K562 (cell line): ENCODE measurements at regions not wholly inside any gene's neighbourhood (a gene's known extent, or its start where the extent isn't known, plus 50 kb on each side); places are given as distances from the start of the nearest gene placed in this dataset.

Experiments used
- ATAC-seq: fragments of 200-7000 bp; cut with Tn5 transposase; 3 replicates; pipeline ENCODE4 v1.9.1; 2020; ENCODE audit warnings: moderate library complexity
- BruUV-seq: library from RNA; stranded (reverse); fragments of 400-500 nt; replicated peaks from 2 replicates; lab custom pipeline; 2021; lab: Mats Ljungman, UMichigan
- CTCF ChIA-PET: fragments of 300-600 bp; formaldehyde crosslinking; extraction: SDS; loops from one replicate; lab custom pipeline; 2021; ENCODE audit warnings: low intra/inter-chr PET ratio; lab: Yijun Ruan, JAX
- POLR2A ChIA-PET: fragments of 300-600, 350-650 bp; sonication (Branson Sonifier 250); formaldehyde crosslinking; extraction: SDS; loops from one replicate; lab custom pipeline; 2021; ENCODE audit warnings: antibody characterized with exemption, inconsistent platforms; lab: Yijun Ruan, JAX
- DNase-seq, 4 experiments: peaks; one replicate each; pipeline versions ENCODE4 v3.0.0 to v3.0.0-alpha.2; 2011 to 2018; ENCODE audit warnings: low spot score in 3 of 4, mixed read lengths in 3 of 4; ENCODE audit errors: extremely low read depth in 1 of 4
- FAIRE-seq: peaks from 2 replicates; lab custom pipeline; 2011; peaks lifted over from hg19 to GRCh38; lab: Jason Lieb, UNC
- H2AFZ ChIP-seq: 2 replicates; pipeline ENCODE4 v1.6.0; 2011; ENCODE audit warnings: low read depth, low read length, control low read depth, inconsistent platforms
- H3K27ac ChIP-seq: fragments of 200-600 bp; 3 replicates; pipeline ENCODE4 v1.8.0; 2011; ENCODE audit warnings: low read depth, mild to moderate bottlenecking, control low read depth, inconsistent platforms, low read length, moderate library complexity, mixed read lengths; ENCODE audit errors: extremely low read depth
- H3K27me3 ChIP-seq, 2 experiments: fragments of 300-600 bp in 1 of 2; 2 replicates in 1 of 2; 3 replicates in 1 of 2; pipeline versions ENCODE4 v1.6.0 to v1.8.0; 2011; ENCODE audit warnings: inconsistent platforms in 2 of 2, low read length in 2 of 2, mild to moderate bottlenecking in 1 of 2, mixed read lengths in 1 of 2, moderate library complexity in 1 of 2; ENCODE audit not compliant: control insufficient read depth in 2 of 2, insufficient read depth in 2 of 2
- H3K36me3 ChIP-seq: fragments of 300-600 bp; 3 replicates; pipeline ENCODE4 v1.8.0; 2011; ENCODE audit warnings: mild to moderate bottlenecking, low read length, inconsistent platforms; ENCODE audit not compliant: control insufficient read depth, insufficient read depth
- H3K4me1 ChIP-seq, 2 experiments: fragments of 200-600 bp in 1 of 2; replicated peaks in 1 of 2; 2 replicates in 1 of 2; 3 replicates in 1 of 2; pipeline versions ENCODE4 v1.5.1 to v1.8.0; 2011; ENCODE audit warnings: inconsistent platforms in 2 of 2, low read length in 2 of 2, mild to moderate bottlenecking in 1 of 2, mixed read lengths in 1 of 2, moderate library complexity in 1 of 2; ENCODE audit not compliant: control insufficient read depth in 2 of 2, insufficient read depth in 2 of 2
- H3K4me2 ChIP-seq: 2 replicates; pipeline ENCODE4 v1.6.1; 2011; ENCODE audit warnings: low read length, control low read depth, inconsistent platforms, mixed read lengths; ENCODE audit not compliant: insufficient read depth
- H3K4me3 ChIP-seq: fragments of 200-600 bp; sonication (generic), shearing (Covaris generic); 2 replicates; pipeline ENCODE4 v1.5.1; 2016; ENCODE audit warnings: control low read depth, inconsistent platforms
- H3K79me2 ChIP-seq: fragments of 200-600 bp; 3 replicates; pipeline ENCODE4 v1.8.0; 2011; ENCODE audit warnings: low read length, inconsistent platforms; ENCODE audit not compliant: control insufficient read depth, insufficient read depth
- H3K9ac ChIP-seq, 2 experiments: 2 replicates each; pipeline versions ENCODE4 v1.6.0 to v1.6.1; 2011; ENCODE audit warnings: low read depth in 2 of 2, low read length in 2 of 2, control low read depth in 1 of 2, inconsistent platforms in 1 of 2, mild to moderate bottlenecking in 1 of 2, mixed read lengths in 1 of 2; ENCODE audit not compliant: insufficient read depth in 1 of 2
- H3K9me1 ChIP-seq: one replicate; pipeline ENCODE4 v1.6.0; 2011; ENCODE audit warnings: inconsistent platforms, mild to moderate bottlenecking, low read length, moderate library complexity; ENCODE audit not compliant: control insufficient read depth, insufficient read depth
- H3K9me3 ChIP-seq: replicated peaks from 2 replicates; pipeline ENCODE4 v1.5.1; 2011; ENCODE audit warnings: low read depth, low read length, inconsistent platforms; ENCODE audit not compliant: control insufficient read depth, insufficient read depth
- H4K20me1 ChIP-seq: replicated peaks from 2 replicates; pipeline ENCODE4 v1.6.1; 2011; ENCODE audit warnings: low read length, inconsistent platforms, mixed read lengths; ENCODE audit not compliant: control insufficient read depth, insufficient read depth
- ARID1B ChIP-seq: fragments of 450-650 bp; IDR thresholded peaks from 2 replicates; pipeline ENCODE4 v1.6.1; 2016; ENCODE audit warnings: antibody characterized with exemption, mild to moderate bottlenecking, inconsistent platforms
- CBFA2T3 ChIP-seq: fragments of 450-650 bp; IDR thresholded peaks from 2 replicates; pipeline ENCODE4 v1.6.1; 2017
- ELK3 ChIP-seq: fragments of 450-650 bp; formaldehyde crosslinking; IDR thresholded peaks from 2 replicates; pipeline ENCODE4 v1.4.0; 2020; ENCODE audit warnings: mild to moderate bottlenecking
- FOXA3 ChIP-seq, 2 experiments: fragments of 450-650 bp in 1 of 2; sonication (generic) in 1 of 2; formaldehyde crosslinking; IDR thresholded peaks in 1 of 2; conservative IDR thresholded peaks in 1 of 2; 2 replicates each; pipeline versions ENCODE4 v1.4.0 to v1.8.0; 2020 to 2022; ENCODE audit warnings: mild to moderate bottlenecking in 2 of 2, missing genetic modification reagents in 1 of 2
- GATAD2B ChIP-seq: fragments of 450-650 bp; IDR thresholded peaks from 2 replicates; pipeline ENCODE4 v1.6.1; 2017; ENCODE audit warnings: mild to moderate bottlenecking, borderline replicate concordance
- MEIS2 ChIP-seq: fragments of 450-650 bp; IDR thresholded peaks from 2 replicates; pipeline ENCODE4 v1.6.1; 2014; ENCODE audit warnings: mild to moderate bottlenecking; ENCODE audit not compliant: partially characterized antibody
- REST ChIP-seq, 2 experiments: fragments of 450-650 bp; formaldehyde crosslinking in 1 of 2; IDR thresholded peaks; 2 replicates each; pipeline versions ENCODE4 v1.4.0 to v1.6.1; 2014 to 2020; ENCODE audit warnings: mild to moderate bottlenecking in 2 of 2, borderline replicate concordance in 1 of 2, low read depth in 1 of 2
- SNIP1 ChIP-seq: fragments of 450-650 bp; IDR thresholded peaks from 2 replicates; pipeline ENCODE4 v1.7.1; 2017; ENCODE audit warnings: low read depth, mild to moderate bottlenecking
- ZNF121 ChIP-seq: sonication (generic); formaldehyde crosslinking; conservative IDR thresholded peaks from 2 replicates; pipeline ENCODE4 v1.8.0; 2022; ENCODE audit warnings: missing genetic modification reagents
- ZNF551 ChIP-seq: fragments of 250-450 bp; sonication (Bioruptor Pico); IDR thresholded peaks from 2 replicates; pipeline ENCODE4 v1.5.0; 2021; ENCODE audit warnings: mild to moderate bottlenecking, moderate library complexity
- ZNF586 ChIP-seq: fragments of 450-650 bp; formaldehyde crosslinking; conservative IDR thresholded peaks from 2 replicates; pipeline ENCODE4 v1.4.0; 2020; ENCODE audit warnings: mild to moderate bottlenecking, moderate library complexity
- ZNF785 ChIP-seq: fragments of 250-450 bp; sonication (Bioruptor Pico); IDR thresholded peaks from 2 replicates; pipeline ENCODE4 v1.4.0; 2020; ENCODE audit warnings: mild to moderate bottlenecking
- WGBS: fragments of 100-300 bp; shearing (Covaris generic); methylation state at CpG from one replicate; pipeline ENCODE4 v1.1.6; 2016; ENCODE audit warnings: low coverage, mixed read lengths; ENCODE audit not compliant: insufficient coverage; ENCODE audit errors: missing lambda C conversion rate; 5-methylcytosine and 5-hydroxymethylcytosine counted together
- in situ Hi-C: fragments of 300-500 bp; cut with MboI; formaldehyde crosslinking; loops from 4 replicates; pipeline ENCODE4 v1.15.0; 2018; ENCODE audit warnings: inconsistent platforms, mixed read lengths
- intact Hi-C: fragments of 100-400 bp; cut with micrococcal nuclease; formaldehyde crosslinking; loops from 2 replicates; pipeline ENCODE4 v1.14.2; 2022

- ChIA-PET CTCF (interaction anchor here (0.7 to 2.1 kb wide), 3 partner anchors 12 to 173 kb away, joined by 3 to 13 read pairs (median 4); no protein-coding TSS in a partner anchor), POLR2A (interaction anchor here (0.7 kb wide), 1 partner anchor 59 kb away, joined by 3 read pairs; no protein-coding TSS in a partner anchor)
- no peaks in the 10 kb centered on the region for H3K9me1 ChIP-seq
- peak overlapping the region; percentile 13; the same call in 1 of the 3 replicates for H3K27ac ChIP-seq
- H3K27me3 ChIP-seq = no peaks in the 10 kb centered on the region
- H3K9me3 ChIP-seq = no peaks in the 10 kb centered on the region
- peak overlapping the region; percentile 84 for H2AFZ ChIP-seq
- H3K36me3 ChIP-seq = no peaks in the 10 kb centered on the region
- no peaks in the 10 kb centered on the region for H3K79me2 ChIP-seq
- BruUV-seq = no TSS peak
- peak; percentile 80 for ATAC-seq
- H3K9ac ChIP-seq = no peak overlapping the region
- 0% methylated on average over 6 of the region's 6 CpGs for WGBS
- DNase-seq = peak; percentile 61 to 88 (median 66)
- H4K20me1 ChIP-seq = no peaks in the 10 kb centered on the region
- in situ Hi-C loops (loop anchor here (5.0 kb wide), 2 partner anchors 53 to 173 kb away; no protein-coding TSS in a partner anchor), intact Hi-C loops (loop anchor here (1.0 to 5.0 kb wide), 2 partner anchors 58 to 119 kb away; no protein-coding TSS in a partner anchor)
- H3K4me2 ChIP-seq = no peak overlapping the region
- FAIRE-seq = peak; percentile 96
- peaks cover 13 to 54% of the 10 kb centered on the region in 2 experiments; a peak in 4 of 5 replicates for H3K4me1 ChIP-seq
- H3K4me3 ChIP-seq = no peak overlapping the region
- TF ChIP-seq FOXA3 (CRISPR knock-in tag; conservative IDR thresholded peaks at IDR 0.05 in 1 of 2, IDR thresholded peaks at IDR 0.05 in 1 of 2) (no peak), REST (IDR thresholded peaks at IDR 0.05; ENCODE audit: borderline replicate concordance) (peak; percentile 69), REST (CRISPR knock-in tag; IDR thresholded peaks at IDR 0.05; ENCODE audit: low read depth) (no peak), SNIP1 (no peak), MEIS2 (peak; percentile 34), ARID1B (peak; percentile 50), ZNF551 (CRISPR knock-in tag) (no peak), ELK3 (CRISPR knock-in tag) (no peak), GATAD2B (no peak), ZNF785 (CRISPR knock-in tag) (no peak), ZNF121 (no peak), CBFA2T3 (peak; percentile 53), ZNF586 (CRISPR knock-in tag) (no peak)
Measured at GRCh38 chr1:157369808-157370521, 182.3 kb downstream of the FCRL5 start.
